Astrocyte (in vitro differentiated cells and primary cell): ENCODE measurements at regions not wholly inside any gene's neighbourhood (a gene's known extent, or its start where the extent isn't known, plus 50 kb on each side); places are given as distances from the start of the nearest gene placed in this dataset.
"Not testable (repeated sequence)": the region's sequence is repeated elsewhere in the genome, so short reads cannot be mapped to it uniquely, and the experiment has no call there.

Experiments
- DNase-seq: peaks from one replicate; pipeline ENCODE4 v3.0.0-alpha.2; 2010; ENCODE audit warnings: low read depth
- FAIRE-seq: peaks from 2 replicates; lab custom pipeline; 2011; peaks lifted over from hg19 to GRCh38; lab: Jason Lieb, UNC
- H2AFZ ChIP-seq: 2 replicates; pipeline ENCODE4 v1.6.0; 2012; ENCODE audit warnings: low read depth, low read length, inconsistent platforms
- H3K27ac ChIP-seq: 2 replicates; pipeline ENCODE4 v1.5.1; 2011; ENCODE audit warnings: low read depth, low read length, inconsistent platforms
- H3K27me3 ChIP-seq: 2 replicates; pipeline ENCODE4 v1.6.0; 2011; ENCODE audit warnings: low read length, inconsistent platforms; ENCODE audit not compliant: insufficient read depth
- H3K36me3 ChIP-seq: 2 replicates; pipeline ENCODE4 v1.5.1; 2011; ENCODE audit warnings: low read length, inconsistent platforms; ENCODE audit not compliant: insufficient read depth
- H3K4me1 ChIP-seq: 2 replicates; pipeline ENCODE4 v1.5.1; 2011; ENCODE audit warnings: low read length, inconsistent platforms; ENCODE audit not compliant: insufficient read depth
- H3K4me2 ChIP-seq: 2 replicates; pipeline ENCODE4 v1.6.0; 2012; ENCODE audit warnings: low read length, inconsistent platforms
- H3K4me3 ChIP-seq: 2 replicates; pipeline ENCODE4 v1.5.1; 2011; ENCODE audit warnings: low read depth, mild to moderate bottlenecking, low read length, inconsistent platforms; ENCODE audit not compliant: insufficient read depth
- H3K79me2 ChIP-seq: 2 replicates; pipeline ENCODE4 v1.6.0; 2012; ENCODE audit warnings: mild to moderate bottlenecking, low read length, inconsistent platforms; ENCODE audit not compliant: insufficient read depth
- H3K9ac ChIP-seq: 2 replicates; pipeline ENCODE4 v1.6.0; 2012; ENCODE audit warnings: mild to moderate bottlenecking, low read length, inconsistent platforms
- H3K9me3 ChIP-seq: 2 replicates; pipeline ENCODE4 v1.5.1; 2012; ENCODE audit warnings: low read depth, mild to moderate bottlenecking, low read length, inconsistent platforms; ENCODE audit not compliant: insufficient read depth
- H4K20me1 ChIP-seq: 2 replicates; pipeline ENCODE4 v1.6.0; 2012; ENCODE audit warnings: low read length, inconsistent platforms; ENCODE audit not compliant: insufficient read depth
- H3K27ac Mint-ChIP-seq: one replicate; pipeline ENCODE4 v1.8.0; 2021; ENCODE audit warnings: mild to moderate bottlenecking, mixed read lengths; ENCODE audit not compliant: unreplicated experiment
- H3K27me3 Mint-ChIP-seq: one replicate; pipeline ENCODE4 v1.8.0; 2021; ENCODE audit warnings: low read depth, mixed read lengths; ENCODE audit not compliant: unreplicated experiment
- H3K36me3 Mint-ChIP-seq: one replicate; pipeline ENCODE4 v1.8.0; 2021; ENCODE audit warnings: low read depth, mixed read lengths; ENCODE audit not compliant: unreplicated experiment
- H3K4me1 Mint-ChIP-seq: one replicate; pipeline ENCODE4 v1.8.0; 2021; ENCODE audit warnings: low read depth, mixed read lengths; ENCODE audit not compliant: unreplicated experiment
- H3K4me3 Mint-ChIP-seq: one replicate; pipeline ENCODE4 v1.8.0; 2021; ENCODE audit warnings: mild to moderate bottlenecking, moderate library complexity, mixed read lengths; ENCODE audit not compliant: unreplicated experiment
- H3K9me3 Mint-ChIP-seq: one replicate; pipeline ENCODE4 v1.8.0; 2021; ENCODE audit warnings: mild to moderate bottlenecking, mixed read lengths; ENCODE audit not compliant: unreplicated experiment
- EZH2 ChIP-seq: IDR thresholded peaks from 2 replicates; pipeline ENCODE4 v1.6.1; 2012; ENCODE audit warnings: mild to moderate bottlenecking, low read length, inconsistent platforms; ENCODE audit not compliant: insufficient read depth
- TF ChIP-seq, protein P1 (sequence below): IDR thresholded peaks from 2 replicates; pipeline ENCODE4 v1.5.1; 2011; ENCODE audit warnings: low read depth, mild to moderate bottlenecking, inconsistent platforms, low read length, moderate library complexity; ENCODE audit not compliant: insufficient read depth

DNA sequence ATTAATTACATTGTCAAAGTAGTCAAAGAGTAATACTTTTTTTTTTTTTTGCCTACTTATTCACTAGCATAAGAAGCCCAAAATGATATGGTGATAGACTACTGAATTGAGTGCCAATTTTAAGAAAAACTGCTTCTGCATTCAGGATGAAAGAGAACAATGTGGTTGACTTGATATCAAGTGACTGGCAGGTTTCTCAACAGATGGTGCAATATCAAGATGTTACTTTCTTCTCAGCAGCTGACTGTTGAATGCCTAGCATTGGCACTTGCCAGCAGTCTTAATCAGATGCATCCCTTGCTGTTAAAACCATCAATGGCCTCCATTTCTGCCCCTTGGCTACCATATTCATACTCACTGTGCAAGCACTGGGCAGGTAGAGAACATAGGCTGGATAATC, 863.2 kb downstream of the GBE1 start:
- TF ChIP-seq, protein P1, sequence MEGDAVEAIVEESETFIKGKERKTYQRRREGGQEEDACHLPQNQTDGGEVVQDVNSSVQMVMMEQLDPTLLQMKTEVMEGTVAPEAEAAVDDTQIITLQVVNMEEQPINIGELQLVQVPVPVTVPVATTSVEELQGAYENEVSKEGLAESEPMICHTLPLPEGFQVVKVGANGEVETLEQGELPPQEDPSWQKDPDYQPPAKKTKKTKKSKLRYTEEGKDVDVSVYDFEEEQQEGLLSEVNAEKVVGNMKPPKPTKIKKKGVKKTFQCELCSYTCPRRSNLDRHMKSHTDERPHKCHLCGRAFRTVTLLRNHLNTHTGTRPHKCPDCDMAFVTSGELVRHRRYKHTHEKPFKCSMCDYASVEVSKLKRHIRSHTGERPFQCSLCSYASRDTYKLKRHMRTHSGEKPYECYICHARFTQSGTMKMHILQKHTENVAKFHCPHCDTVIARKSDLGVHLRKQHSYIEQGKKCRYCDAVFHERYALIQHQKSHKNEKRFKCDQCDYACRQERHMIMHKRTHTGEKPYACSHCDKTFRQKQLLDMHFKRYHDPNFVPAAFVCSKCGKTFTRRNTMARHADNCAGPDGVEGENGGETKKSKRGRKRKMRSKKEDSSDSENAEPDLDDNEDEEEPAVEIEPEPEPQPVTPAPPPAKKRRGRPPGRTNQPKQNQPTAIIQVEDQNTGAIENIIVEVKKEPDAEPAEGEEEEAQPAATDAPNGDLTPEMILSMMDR = no peak
- TF ChIP-seq EZH2 = no peak
- H3K27ac Mint-ChIP-seq = no peak overlapping the region
- no peak overlapping the region for H3K4me3 Mint-ChIP-seq
- Histone ChIP-seq H3K27ac (no peak overlapping the region), H3K4me3 (no peak overlapping the region), H3K79me2 (no peaks in the 10 kb centered on the region), H3K4me2 (no peak overlapping the region), H3K27me3 (no peaks in the 10 kb centered on the region), H4K20me1 (no peaks in the 10 kb centered on the region), H3K9me3 (no peaks in the 10 kb centered on the region), H3K9ac (no peak overlapping the region), H3K36me3 (no peaks in the 10 kb centered on the region), H2AFZ (no peak overlapping the region), H3K4me1 (no peaks in the 10 kb centered on the region)
- no peaks in the 10 kb centered on the region for H3K27me3 Mint-ChIP-seq
- DNase-seq (no peak), FAIRE-seq (no peak)
- H3K9me3 Mint-ChIP-seq = peaks cover 2% of the 10 kb centered on the region
- H3K36me3 Mint-ChIP-seq = no peaks in the 10 kb centered on the region
- H3K4me1 Mint-ChIP-seq = no peaks in the 10 kb centered on the region

DNA sequence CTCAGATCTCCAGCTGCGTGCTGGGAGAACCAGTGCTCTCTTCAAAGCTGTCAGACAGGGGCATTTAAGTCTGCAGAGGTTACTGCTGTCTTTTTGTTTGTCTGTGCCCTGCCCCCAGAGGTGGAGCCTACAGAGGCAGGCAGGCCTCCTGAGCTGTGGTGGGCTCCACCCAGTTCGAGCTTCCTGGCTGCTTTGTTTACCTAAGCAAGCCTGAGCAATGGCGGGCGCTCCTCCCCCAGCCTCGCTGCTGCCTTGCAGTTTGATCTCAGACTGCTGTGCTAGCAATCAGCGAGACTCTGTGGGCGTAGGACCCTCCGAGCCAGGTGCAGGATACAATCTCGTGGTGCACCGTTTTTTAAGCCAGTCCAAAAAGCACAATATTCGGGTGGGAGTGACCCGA, 864.4 kb downstream of the GBE1 start:
- H3K9me3 Mint-ChIP-seq, H3K27ac Mint-ChIP-seq, H3K4me2 ChIP-seq, H3K4me1 Mint-ChIP-seq, H3K79me2 ChIP-seq, H3K4me3 Mint-ChIP-seq, H3K27me3 Mint-ChIP-seq, DNase-seq, H2AFZ ChIP-seq, H3K36me3 Mint-ChIP-seq, H4K20me1 ChIP-seq, H3K9me3 ChIP-seq, H3K4me1 ChIP-seq, H3K9ac ChIP-seq, H3K27ac ChIP-seq, H3K27me3 ChIP-seq, H3K36me3 ChIP-seq, FAIRE-seq, H3K4me3 ChIP-seq: not testable (repeated sequence)

DNA sequence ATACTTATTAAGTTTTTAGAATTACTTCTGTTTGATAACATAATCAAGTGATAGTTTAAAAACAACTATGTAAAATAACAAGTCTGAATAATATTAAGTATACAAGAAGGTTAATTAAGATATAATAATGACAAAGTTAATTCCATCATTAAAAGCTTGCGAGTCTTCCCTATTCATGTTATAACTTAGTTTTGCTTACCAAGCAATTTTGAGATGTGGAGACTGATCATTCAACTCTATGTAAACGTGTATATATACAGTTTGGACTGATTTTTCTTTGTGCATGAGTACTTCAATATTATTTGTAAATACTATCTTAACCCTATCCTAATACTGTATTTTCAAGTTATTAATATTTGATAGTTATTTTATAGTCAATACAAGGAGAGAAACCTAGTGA, 870.9 kb downstream of the GBE1 start:
- H3K9me3 Mint-ChIP-seq = peaks cover 2% of the 10 kb centered on the region

More for the DNA sequence above, 870.9 kb downstream of the GBE1 start:
- Histone ChIP-seq H3K27me3 (no peaks in the 10 kb centered on the region), H3K4me1 (no peaks in the 10 kb centered on the region), H3K36me3 (no peaks in the 10 kb centered on the region), H3K4me3 (no peak overlapping the region), H3K9me3 (no peaks in the 10 kb centered on the region), H3K27ac (no peak overlapping the region), H4K20me1 (no peaks in the 10 kb centered on the region), H3K4me2 (no peak overlapping the region), H3K79me2 (no peaks in the 10 kb centered on the region), H2AFZ (no peak overlapping the region), H3K9ac (no peak overlapping the region)
- Mint-ChIP-seq H3K4me3 (no peak overlapping the region), H3K4me1 (peaks cover 1% of the 10 kb centered on the region), H3K36me3 (no peaks in the 10 kb centered on the region), H3K27me3 (no peaks in the 10 kb centered on the region), H3K27ac (no peak overlapping the region)
- FAIRE-seq = no peak
- no peak for DNase-seq
- TF ChIP-seq, protein P1 = no peak
- TF ChIP-seq EZH2 = no peak
